Cardiac septum (tissue), 1 donor: ENCODE measurements at regions not wholly inside any gene's neighbourhood (a gene's known extent, or its start where the extent isn't known, plus 50 kb on each side); places are given as distances from the start of the nearest gene placed in this dataset.
A peak's percentile ranks its signal among the peaks of the same experiment; 100 is the strongest.
"Not testable (repeated sequence)": the region's sequence is repeated elsewhere in the genome, so short reads cannot be mapped to it uniquely, and the experiment has no call there.

ENCODE experiments used
- DNase-seq: peaks from one replicate; pipeline ENCODE4 v3.0.0-alpha.2; 2020; ENCODE audit warnings: low spot score
- intact Hi-C: fragments of 100-400 bp; cut with DNase I; formaldehyde crosslinking; loops from one replicate; pipeline ENCODE4 v1.14.0; 2022
- donor health status: DM: no; HTN: no; CAD: no.

DNA sequence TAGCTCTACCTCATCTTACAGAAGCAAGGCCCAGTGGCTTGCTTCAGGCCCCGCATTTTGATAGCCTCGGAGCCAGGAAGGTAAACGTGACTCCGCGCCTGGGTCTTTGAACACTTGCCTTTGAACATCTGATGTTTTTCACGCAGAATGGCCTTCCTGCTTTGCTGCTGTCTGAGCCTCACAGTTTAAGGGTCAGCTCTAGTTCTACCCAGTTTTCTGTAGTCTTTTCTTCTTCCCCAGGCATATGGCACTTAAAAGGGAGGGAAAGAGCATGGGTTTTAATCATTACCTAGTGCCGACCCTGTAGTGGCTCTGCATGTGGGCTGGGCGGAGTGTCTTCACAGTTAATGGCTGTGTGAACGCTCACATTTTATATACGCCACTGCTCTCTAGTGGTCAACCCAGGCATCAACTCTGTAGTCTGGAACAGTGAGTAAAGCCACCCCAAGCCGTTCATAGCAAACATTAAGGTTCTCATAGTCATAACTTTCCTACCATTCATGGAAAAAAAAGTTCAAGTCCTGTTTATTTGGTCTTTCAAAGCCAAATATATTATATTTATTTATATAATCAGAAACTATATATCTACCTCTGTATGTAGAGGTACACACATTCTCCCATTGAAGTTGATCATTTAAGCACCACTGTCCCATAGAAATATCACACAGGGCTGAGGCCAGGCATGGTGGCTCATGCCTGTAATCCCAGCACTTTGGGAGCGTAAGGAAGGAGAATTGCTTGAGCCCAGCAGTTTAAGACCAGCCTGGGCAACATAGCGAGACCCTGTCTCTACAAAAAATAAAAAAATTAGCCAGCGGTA is 78.1 kb downstream of the IER5 start:
- DNase-seq, result no peak

DNA sequence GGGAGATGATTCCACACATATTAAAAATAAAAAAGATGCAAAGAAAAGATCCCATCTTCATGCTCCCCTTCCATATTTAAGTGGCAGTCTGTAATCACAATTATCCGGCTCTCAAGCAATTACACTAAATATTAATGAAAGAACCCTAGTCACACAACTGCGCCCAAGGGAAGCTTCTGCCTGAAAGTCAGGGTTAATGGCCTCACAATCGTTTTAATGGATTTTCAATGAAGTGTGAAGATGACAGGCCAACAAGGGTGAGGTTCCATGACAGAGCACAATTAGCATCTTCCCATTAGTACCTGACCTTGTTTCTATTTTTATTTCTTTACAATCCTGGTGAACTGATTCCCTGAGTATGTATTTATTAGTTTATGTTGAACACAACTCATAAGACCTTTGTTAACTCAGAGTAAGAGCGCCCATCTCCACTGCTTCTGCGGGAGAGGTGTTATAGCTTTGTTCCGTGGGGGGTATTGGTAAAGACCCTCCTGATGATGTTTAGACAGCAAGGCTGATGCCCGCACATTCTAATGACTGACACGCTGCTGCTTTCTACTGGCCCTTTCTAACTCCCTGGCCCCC is 80.9 kb downstream of the IER5 start:
- intact Hi-C loops, result loop anchor here (5.0 kb wide), 2 partner anchors 132 to 287 kb away; no protein-coding TSS in a partner anchor
- no peak for DNase-seq

More for the DNA sequence above, 78.1 kb downstream of the IER5 start:
- intact Hi-C loops, result loop anchor here (2.0 to 5.0 kb wide), 3 partner anchors 24 to 284 kb away; no protein-coding TSS in a partner anchor

DNA sequence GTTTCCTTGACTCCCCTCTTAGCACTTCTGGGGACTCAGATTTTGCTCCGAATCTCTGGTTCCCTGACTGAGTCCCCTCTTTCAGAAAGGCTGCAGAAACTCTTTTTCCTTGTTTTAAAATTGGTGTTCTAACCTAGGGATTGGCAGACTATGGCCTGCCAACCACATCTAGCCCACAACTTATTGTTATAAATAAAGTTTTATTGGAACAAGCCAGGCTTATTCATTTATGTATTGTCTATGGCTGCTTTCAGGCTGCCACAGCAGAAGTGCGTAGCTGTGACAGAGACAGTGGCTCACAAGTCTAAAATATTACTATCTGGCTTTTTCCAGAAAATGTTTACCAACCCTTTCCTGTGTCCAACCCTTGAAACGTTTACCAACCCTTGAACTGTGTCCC is 81.7 kb downstream of the IER5 start:
- DNase-seq, result no peak
- intact Hi-C loops, result no loop called here

DNA sequence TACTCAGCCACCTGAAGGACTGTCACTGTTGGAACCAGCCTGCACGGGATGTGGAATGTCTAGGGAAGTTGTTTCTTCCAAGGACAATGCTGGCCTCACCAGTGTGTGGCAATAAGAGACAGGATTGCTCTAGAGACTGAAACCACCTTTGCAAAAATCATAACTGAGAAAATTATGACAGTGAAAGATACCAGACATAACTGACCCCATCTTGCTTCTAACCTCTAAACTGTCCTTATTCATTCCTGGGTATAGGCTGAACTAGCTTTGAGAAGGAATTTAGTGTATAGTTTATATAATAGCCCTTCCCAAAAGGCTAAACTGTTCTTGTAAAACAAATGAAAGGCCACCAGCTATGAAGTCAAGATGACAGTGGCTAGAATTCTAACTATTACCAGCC is 83.6 kb downstream of the IER5 start:
- intact Hi-C loops, result no loop called here
- no peak for DNase-seq

- intact Hi-C loops, result no loop called here
Measured at GRCh38 chr1:181173761-181174447, 85.4 kb downstream of the IER5 start.

GRCh38 chr1:181174861-181175260 is 86.4 kb downstream of the IER5 start:
- no peak for DNase-seq
- intact Hi-C loops, result no loop called here

More at GRCh38 chr1:181173761-181174447, 85.4 kb downstream of the IER5 start:
- DNase-seq, result no peak

- DNase-seq, result no peak
- intact Hi-C loops, result no loop called here
Measured at GRCh38 chr1:181175356-181175910, 86.9 kb downstream of the IER5 start.

DNA sequence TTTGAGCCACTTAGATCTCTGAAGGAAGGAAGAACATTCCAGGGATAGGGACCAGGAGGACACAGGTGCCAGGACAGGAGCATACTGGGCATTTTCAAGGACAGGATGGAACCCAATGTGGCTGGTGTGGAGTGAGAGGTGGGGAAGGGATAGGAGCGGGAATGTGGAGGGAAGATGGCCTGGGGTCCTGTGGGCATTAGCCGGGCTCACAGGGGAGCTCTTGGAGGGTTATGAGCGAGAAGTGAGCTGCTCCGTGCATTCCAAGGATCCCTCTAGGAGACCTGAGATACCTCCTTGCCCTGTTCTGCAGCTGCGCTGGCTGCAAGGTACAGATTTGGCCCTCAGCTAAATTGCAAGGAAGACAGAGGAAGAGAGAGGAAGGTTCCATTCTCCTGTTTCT is 87.5 kb downstream of the IER5 start:
- intact Hi-C loops, result no loop called here
- DNase-seq, result no peak

- no peak for DNase-seq
- intact Hi-C loops, result no loop called here
Measured at GRCh38 chr1:181178241-181178879, 89.9 kb downstream of the IER5 start.

DNA sequence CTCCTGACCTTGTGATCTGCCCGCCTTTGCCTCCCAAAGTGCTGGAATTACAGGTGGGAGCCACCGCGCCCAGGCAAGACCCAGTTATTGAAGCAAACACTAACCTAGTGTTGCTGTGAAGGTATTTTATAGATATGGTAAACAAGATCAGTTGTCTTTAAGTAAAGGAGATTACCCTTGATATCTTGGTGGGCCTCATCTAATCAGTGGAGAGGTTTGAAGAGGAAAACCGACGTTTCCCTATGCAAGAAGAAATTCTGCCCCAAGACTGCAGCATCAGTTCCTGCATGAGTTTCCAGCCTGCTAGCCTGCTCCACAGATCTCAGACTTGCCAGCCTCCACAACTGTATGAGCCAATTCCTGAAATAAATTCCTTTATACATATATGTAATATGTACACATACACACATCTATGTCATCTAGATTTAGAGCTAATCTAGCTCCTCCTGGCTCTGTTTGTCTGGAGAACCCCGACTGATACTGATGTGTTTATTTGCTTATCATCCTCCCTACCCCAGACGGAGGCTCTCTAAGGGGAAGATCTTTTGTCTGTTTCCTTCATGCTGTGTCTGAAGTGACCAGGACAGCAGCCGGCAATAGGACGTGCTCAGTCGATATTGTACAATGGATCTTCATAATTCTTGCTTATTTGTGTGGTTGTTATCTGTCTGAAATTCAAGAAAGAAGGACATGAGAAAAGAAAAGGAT is 90.9 kb downstream of the IER5 start:
- intact Hi-C loops, result no loop called here
- DNase-seq, result no peak

- DNase-seq, result peak; percentile 87
- intact Hi-C loops, result no loop called here
Measured at GRCh38 chr1:181179987-181180365, 91.5 kb downstream of the IER5 start.

DNA sequence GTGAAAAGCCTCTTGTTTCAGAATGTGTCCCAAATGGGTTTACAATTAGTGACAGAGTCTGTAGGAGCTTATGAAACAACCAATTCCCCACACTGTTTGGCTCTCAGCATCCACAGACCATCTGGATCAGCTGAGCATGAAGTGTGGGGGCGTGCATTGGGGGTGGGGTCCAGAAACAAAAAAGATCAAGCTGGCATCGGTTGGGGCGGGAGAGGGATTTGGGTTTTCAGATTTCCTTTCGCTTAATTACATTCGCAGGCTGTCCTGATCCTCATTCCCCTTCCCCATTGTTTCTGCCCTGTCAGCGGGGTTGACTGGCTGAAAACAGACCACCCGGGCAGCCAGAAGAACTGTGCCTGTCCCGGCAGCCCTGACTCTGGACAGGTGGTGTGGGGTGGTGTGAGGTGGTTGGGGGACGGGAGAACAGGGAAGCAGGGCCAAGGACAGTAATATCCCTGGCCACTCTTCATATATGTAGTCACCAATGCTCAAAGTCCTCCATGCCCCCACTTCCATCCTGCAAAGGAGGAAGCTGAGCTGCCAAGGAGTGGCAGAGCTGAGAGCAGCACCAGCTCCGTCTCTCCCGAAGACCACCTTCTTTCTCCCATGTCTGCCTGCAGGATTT is 92.0 kb downstream of the IER5 start:
- no peak for DNase-seq
- intact Hi-C loops, result no loop called here

- DNase-seq, result no peak
- intact Hi-C loops, result no loop called here
Measured at GRCh38 chr1:181181792-181182585, 93.5 kb downstream of the IER5 start.

GRCh38 chr1:181184621-181185020 is 96.1 kb downstream of the IER5 start:
- no peak for DNase-seq
- intact Hi-C loops, result no loop called here

DNA sequence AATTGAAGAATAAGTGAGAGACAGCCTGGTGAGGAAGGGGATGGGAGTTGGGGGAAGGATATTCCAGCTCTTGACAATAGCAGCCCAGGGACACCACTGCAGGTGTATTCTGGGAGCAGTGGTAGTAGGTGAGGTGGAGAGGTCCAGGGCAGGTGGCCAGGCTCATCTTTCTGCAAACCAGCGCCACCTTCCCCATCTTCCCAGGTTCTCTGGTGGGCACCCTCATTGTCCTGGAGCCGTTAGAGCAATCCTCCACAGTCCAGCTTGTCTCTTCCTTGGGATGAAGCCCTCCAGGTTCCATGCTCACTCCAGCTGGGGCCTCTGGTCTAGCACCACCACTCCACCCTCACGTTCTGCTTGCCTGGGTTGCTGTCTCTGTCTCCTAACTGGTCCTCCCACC is 97.0 kb downstream of the IER5 start:
- intact Hi-C loops, result no loop called here
- DNase-seq, result no peak

GRCh38 chr1:181186133-181186532 is 97.6 kb downstream of the IER5 start:
- intact Hi-C loops, DNase-seq: not testable (repeated sequence)

DNA sequence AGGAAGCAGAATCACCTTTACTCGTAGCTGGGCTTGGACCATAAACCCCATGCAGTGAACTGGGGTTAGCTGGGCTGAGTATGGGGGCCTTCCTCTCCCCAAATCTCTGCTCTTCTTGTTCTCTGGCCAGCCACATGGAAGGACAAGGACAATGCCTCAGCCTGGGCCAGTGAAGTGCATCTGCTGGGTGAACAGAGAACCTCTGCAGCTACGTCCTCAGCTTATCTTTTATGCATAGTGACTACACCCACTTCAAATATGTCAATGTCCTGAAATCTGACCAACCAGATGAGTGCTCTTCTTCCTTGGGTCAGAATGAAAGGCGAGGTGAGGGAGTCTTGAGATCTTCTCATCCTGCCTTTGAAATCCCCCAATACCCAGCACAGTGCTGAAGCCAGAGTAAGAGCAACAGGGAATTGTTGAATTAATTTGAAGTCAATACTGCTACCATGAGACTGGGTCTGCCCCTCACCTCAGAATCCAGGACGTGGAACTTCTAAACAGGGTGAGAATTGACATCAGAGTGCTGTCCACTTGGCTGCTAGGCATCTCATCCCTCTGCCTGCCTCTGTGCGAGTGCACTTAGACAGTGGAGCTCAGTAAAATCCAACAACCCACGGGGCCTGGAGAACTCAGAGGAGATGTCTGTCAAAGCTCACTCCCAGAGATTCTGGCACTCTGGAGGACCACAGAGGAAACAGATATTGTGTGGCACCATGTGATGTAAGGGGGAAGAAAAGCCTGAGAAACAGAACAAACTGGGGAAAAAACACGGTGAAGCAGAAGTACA is 99.0 kb downstream of the IER5 start:
- intact Hi-C loops, result no loop called here

More for the DNA sequence above, 99.0 kb downstream of the IER5 start:
- no peak for DNase-seq
